ENCODE measurements at regions not wholly inside any gene's neighbourhood (a gene's known extent, or its start where the extent isn't known, plus 50 kb on each side); places are given as distances from the start of the nearest gene placed in this dataset.
"Not testable (repeated sequence)": the region's sequence is repeated elsewhere in the genome, so short reads cannot be mapped to it uniquely, and the experiment has no call there.

DNA sequence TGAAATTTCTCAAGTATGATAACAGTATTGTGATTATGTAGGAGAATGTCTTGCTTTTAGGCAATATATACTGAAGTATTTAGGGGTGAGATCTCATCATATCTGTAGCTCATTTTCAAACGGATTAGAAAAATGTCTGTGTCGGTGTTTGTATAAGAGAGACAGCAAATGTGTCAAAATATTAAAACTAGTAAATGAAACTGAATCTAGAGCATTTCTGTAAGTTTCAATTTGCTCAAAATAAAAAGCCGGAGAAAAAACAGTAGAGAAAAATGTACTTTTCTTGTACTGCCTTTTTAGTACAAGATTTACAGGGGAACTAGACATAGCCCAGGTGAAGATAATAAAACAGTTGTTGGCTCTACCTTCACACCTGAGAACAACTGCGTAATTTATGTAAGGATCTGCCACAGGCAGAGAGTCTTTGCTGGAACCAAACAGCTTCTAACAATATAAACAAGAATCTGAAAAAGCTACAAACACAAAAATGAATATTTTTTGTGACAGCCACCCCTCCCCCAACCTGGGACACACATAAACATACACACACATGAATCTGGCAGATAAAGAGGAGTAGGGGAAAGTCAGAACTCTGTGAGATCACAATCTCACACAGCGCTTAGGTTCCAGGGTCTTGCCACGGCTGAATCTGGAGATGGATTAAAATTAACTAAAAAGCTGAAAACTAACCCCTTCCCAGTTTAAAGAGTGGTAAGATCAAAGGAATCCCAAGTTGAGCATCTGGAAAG, 153.3 kb downstream of the AVL9 start:
- TF ChIP-seq GATA1 (IDR thresholded peaks at IDR 0.05; ENCODE audit: low read depth, low read length) = no peak
- TF ChIP-seq POLR2A (IDR thresholded peaks at IDR 0.05; ENCODE audit: low read length) = no peak
- peak; percentile 5 to 44 for DNase-seq

DNA sequence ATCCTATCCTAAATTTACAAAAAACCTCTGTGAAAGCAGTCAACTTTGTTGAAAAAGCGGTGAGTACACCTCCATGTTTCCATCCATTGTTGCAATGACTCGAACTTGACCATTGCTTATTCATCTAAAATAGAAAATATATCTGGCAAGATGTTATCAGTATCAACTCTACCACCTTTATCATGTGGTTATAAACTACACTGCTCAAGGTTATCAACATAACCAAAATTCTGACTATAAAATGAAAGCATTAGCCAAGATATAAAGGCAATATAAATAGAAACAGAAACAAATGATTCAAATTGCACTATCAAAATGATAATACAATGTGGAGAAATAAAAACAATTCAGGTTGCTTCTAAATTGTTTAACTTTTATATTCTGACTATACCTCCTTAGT, 150.0 kb downstream of the AVL9 start:
- not testable (repeated sequence) for DNase-seq

GRCh38 chr7:32643194-32643593, 147.9 kb downstream of the AVL9 start:
- TF ChIP-seq POLR2A (IDR thresholded peaks at IDR 0.05; ENCODE audit: low read length) = no peak
- TF ChIP-seq GATA1 (IDR thresholded peaks at IDR 0.05; ENCODE audit: low read depth, low read length) = no peak
- no peak for DNase-seq

DNA sequence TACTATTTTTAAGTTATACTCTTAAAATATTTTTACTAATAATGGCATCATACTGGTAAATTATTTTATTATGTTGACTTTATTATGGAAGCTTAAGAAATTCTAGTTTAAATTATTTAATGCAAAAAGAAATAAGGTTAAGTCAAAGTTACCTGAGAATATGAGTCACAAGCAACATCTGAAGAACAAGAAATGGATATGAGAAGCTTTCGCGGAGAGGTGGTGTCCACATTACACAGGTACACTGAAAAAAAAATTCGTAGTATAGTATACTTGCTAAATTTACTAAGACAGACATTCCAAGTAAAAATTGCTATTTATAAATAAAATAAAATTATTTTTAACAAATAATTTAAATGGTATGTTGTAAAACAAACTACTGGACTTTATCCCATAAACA, 143.8 kb downstream of the AVL9 start:
- DNase-seq = no peak
- TF ChIP-seq GATA1 (IDR thresholded peaks at IDR 0.05; ENCODE audit: low read depth, low read length) (no peak), POLR2A (IDR thresholded peaks at IDR 0.05; ENCODE audit: low read length) (no peak)

GRCh38 chr7:32638479-32639121, 143.3 kb downstream of the AVL9 start:
- DNase-seq = not testable (repeated sequence)

All from erythroblast (primary cell).